GM19239 (cell line): ENCODE measurements at regions not wholly inside any gene's neighbourhood (a gene's known extent, or its start where the extent isn't known, plus 50 kb on each side); places are given as distances from the start of the nearest gene placed in this dataset.
"Not testable (repeated sequence)": the region's sequence is repeated elsewhere in the genome, so short reads cannot be mapped to it uniquely, and the experiment has no call there.

Experiments used
- DNase-seq: peaks from one replicate; pipeline ENCODE4 v3.0.0; 2011; ENCODE audit warnings: low spot score; ENCODE audit not compliant: insufficient read length
- FAIRE-seq: peaks from 2 replicates; lab custom pipeline; 2011; peaks lifted over from hg19 to GRCh38; lab: Jason Lieb, UNC

DNA sequence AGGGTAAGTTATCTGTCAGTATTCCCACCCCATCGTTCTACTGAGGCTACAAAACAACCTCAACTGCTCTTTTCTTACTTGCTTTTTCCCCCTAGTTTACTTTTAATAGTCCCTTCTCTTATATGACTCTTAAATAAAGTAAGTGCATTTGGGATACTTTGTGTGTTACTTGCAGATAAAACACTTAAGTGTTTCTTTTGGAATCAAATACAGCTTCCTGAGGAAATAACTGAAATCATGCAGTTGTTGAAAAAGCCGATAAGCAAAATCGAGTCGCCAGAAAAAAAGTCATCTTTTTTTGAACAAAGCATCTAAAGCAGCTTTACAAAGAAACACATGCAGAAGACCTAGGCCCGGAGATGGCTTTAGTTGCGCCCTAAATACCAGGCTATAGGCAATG is 53.5 kb upstream of the EPB41L4A start:
- FAIRE-seq, result no peak
- DNase-seq, result no peak

DNA sequence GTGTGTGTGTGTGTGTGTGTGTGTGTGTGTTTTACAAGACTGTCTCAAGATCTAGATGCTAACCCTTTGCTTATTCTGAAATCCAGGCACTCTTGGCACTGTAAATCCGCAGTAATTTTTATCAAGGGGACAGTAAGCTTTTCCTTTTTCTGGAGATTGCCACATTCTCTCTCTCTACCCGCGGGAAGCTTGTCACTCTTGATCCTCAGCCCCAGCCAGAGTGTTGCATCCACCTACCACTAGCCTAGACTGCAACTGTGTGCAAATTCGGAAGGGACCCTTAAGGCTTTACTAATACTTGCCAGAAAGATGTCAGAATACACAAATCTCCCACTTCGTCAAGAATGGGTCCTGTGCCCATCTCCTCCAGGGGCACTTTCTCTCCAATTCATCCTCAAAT is 54.9 kb upstream of the EPB41L4A start:
- FAIRE-seq (no peak), DNase-seq (no peak)

DNA sequence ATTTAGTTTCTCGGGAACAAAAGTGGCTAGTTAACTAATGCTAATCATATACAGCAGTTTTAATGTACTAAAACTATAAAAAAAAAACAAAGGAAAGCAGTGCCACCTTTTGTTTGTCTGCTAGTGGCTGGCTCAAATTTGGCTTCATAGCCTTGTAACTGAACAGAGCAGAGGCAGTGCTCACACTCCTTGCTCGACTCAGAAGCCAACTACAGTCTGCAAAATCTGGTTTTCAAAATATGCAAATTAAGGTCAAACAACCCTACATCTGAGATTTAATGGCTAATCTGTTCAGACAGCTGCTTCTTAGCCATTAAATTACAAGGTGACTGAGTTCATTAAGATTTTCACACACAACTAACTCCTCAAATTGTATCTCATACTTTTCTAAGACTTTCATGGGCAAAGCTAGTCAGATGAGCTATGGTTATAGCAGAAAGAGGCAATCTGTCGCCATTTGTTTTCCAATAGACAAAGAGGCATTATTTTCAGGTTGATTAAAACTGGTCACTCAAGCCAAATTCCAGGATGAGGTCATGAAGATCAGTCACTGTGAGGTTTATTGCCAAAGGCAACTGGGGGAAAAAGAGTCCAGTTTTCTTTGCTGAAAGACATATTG is 56.8 kb upstream of the EPB41L4A start:
- FAIRE-seq (no peak), DNase-seq (no peak)

DNA sequence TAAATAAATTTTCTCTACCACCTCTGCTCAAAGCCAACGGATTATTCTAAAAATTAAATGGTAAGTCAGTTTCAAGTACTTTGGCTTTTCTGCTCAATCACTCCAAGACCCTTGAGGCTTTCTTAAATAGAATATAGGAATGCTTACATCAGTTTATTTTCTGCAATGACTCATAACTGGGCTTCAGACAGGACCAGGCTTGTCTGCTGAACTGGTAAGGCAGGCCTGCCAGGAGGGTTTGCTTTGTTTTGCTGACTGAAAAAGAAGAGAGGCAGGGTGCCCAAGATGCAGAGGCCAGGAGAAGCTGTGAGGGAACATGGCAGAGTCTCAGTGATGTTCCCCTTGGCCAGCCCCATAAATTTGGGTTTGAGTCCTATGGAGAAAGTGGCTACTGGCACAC is 60.3 kb upstream of the EPB41L4A start:
- DNase-seq, result no peak
- no peak for FAIRE-seq

DNA sequence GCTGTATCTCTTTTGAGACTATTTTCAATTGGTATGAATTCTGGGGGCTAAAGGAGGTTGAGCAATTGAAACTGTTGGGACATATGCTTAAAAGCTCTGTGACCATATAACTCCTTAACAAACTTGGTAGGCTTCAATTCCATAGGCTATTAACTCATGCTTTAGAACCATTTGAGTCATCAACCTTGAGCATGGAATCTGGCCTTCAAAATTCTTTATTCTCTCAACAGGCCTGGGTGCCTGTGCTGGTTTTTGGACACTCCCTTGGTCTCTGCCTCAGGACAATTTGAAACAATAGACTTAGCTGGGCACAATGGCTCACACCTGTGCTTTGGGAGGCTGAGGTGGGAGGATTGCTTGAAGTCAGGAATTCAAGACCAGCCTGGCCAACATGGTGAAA is 61.4 kb upstream of the EPB41L4A start:
- DNase-seq (no peak), FAIRE-seq (no peak)

DNA sequence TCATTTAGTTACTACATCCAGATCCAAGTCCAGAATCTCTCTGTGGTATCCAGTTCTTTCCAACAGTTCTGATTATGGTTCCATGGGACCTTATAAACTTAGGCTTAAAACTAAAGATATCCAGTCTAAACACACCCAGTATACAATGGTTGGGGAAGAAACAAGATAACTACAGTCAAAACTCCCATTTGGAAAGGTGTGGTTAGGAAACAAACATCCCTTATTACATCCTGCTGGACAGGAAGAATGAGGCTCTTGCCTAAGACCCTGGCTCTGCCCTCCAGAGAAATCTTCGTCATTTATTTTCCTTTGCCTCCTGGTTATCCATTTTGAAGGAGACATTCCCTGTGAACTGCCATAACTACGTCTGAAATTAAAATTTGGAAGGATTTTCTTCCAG is 64.6 kb upstream of the EPB41L4A start:
- FAIRE-seq, result no peak
- no peak for DNase-seq

DNA sequence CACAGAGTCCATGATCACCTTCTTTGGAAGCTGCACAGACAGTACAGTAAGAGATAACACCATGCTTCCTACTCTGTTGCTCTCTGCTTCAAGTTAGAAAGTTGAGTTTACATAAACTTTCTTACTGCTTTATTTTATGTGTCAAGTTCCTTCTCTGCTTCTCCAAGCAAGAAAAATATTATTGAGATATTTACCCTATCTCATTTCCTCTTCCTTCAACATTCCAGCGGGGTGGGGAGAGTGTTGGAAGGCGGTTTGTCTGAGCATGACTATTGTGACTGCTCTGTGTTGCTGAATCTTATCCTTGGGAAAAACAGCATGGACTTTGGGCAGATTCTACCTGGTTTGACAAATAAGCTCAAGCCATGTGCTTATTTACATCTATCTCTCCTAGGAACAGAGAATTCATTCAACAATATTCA is 66.9 kb upstream of the EPB41L4A start:
- DNase-seq (no peak), FAIRE-seq (no peak)

DNA sequence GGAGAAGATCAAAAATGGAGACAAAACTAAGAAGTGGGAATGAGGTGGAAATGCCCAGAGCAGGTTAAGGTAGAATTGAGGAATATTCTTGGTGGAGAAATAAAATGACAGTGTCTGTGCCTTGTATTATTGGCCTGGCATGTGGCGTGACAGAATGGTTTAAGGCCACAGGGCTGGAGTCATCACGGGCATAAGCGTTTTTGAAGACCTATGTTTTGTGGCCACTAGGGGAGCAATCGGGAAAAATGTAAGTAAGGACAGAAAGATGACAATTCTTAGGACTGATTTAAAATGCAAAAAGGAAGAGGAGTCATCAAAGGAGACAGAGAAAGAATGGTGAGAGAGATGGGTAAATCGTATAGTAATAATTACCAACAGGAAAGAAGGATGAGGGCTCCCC is 72.2 kb upstream of the EPB41L4A start:
- FAIRE-seq (peak; percentile 54), DNase-seq (no peak)

DNA sequence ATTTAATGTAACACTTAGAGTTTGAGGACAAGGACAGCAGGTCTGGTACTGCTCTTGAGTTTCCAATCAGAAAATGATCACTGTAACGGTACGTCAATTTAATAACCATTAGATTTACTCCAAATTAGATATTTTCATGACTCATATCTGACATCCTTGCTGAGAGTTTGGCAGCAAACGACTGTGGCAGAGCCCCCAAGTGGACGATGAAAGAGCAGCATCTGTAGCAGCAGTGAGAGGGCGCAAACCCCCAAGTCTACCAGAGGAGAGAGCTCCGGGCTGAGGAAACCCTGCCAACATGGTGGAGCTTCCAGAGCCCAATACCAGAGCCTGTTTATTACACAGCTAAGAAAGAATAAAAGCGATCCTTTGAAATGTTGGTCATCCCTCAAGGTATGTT is 73.2 kb upstream of the EPB41L4A start:
- DNase-seq (peak; percentile 54), FAIRE-seq (peak; percentile 90)

DNA sequence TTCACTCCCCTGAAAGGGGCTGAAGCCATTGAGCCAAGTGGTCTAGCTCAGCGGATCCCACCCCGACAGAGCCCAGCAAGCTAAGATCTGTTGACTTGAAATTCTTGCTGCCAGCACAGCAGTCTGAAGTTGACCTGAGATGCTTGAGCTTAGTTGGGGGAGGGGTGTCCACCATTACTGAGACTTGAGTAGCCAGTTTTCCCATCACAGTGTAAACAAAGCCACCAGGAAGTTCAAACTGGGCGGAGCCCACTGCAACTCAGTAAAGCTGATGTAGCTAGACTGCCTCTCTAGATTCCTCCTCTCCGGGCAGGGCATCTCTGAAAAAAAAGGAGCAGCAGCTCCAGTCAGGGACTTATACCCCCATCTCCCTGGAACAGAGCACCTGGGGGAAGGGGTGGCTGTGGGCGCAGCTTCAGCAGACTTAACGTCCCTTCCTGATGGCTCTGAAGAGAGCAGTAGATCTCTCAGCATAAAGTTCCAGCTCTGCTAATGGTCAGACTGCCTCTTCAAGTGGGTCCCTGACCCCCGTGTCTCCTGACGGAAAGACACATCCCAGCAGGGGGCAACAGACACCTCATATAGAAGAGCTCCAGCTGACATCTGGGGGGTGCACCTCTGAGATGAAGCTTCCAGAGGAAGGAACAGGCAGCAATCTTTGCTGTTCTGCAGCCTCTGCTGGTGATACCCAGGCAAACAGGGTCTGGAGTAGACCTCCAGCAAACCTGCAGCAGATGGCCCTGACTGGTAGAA is 84.8 kb upstream of the EPB41L4A start:
- not testable (repeated sequence) for DNase-seq, FAIRE-seq

DNA sequence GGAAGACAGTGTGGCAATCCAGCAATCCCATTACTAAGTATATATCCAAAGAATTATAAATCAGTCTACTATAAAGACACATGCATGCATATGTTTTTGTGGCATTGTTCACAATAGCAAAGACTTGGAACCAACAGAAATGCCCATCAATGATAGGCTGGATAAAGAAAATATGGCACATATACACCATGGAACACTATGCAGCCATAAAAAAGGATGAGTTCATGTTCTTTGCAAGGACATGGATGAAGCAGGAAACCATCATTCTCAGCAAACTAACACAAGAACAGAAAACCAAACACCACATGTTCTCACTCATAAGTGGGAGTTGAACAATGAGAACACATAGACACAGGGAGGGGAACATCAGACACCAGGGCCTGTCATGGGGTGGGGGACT is 90.0 kb upstream of the EPB41L4A start:
- DNase-seq, FAIRE-seq: not testable (repeated sequence)

DNA sequence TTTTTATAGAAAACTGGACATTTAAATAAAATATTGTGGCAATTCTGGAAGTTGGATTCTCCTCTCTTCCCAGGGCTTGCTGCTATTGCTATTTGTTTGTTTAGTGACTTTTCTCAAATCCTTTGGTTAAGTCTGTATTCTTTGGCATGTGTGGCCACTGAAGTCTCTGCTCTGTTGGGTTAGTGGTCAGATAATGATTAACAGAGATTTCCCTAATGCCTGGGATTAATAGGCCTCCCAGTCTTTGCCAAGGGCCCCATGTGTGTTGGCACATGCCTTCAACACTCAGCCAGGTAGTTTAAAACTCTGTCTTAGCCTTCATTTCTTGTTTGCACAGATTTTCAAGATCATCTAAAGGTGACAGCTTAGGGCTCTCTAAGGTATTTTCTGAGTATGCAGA is 92.8 kb upstream of the EPB41L4A start:
- FAIRE-seq, result no peak

DNA sequence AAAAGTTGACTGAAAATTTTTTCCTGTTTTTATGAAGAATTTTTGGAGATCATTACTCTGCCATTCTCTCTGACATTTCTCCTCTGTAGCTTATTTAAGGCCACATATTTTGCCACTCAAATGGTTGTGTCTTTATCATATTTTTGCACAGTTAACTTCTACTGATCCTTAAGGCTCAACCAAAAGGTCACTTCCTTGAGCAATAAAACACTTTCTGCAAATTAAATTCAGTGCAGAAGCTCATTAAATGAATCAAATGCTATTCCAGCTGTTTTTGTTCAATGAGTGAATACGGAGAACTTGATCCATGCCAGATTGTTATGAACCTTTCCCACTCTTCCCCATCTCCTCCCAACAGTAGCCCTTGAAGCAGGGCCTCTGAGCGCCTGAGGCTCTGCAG is 93.8 kb upstream of the EPB41L4A start:
- FAIRE-seq (no peak), DNase-seq (no peak)

More for the DNA sequence above, 92.8 kb upstream of the EPB41L4A start:
- DNase-seq, result no peak

DNA sequence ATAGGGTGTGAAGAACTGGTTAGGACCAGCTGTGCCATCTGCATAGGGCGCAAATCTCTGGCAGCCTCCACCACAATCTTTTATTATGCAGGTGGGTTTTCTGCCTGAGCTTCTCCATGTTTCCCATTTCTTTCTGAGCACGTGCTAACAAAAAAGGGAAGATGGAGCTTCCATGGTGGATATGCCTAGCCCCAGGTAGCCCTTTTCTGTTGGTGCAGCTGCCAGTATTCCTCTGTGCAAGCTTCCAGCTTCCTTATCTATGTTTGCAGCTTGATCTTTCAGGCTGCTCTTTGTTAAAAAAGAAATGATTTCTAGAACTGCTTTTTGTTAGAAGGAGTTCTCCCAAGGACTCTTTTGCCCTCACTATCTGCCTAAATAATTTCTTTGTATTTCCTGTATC is 95.0 kb upstream of the EPB41L4A start:
- no peak for FAIRE-seq
- no peak for DNase-seq

DNA sequence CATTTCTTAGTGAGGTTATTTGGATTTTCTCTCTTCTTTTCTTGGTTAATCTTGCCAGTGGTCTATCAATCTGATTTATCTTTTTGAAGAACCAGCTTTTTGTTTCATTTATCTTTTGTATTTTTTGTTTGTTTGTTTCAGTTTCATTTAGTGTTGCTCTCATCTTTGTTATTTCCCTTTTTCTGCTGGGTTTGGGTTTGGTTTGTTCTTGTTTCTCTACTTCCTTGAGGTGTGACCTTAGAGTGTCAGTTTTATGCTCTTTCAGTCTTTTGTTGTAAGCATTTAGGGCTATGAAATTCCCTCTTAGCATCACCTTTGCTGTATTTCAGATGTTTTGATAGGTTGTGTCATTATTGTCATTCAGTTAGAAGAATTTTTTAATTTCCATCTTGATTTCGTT is 101.4 kb upstream of the EPB41L4A start:
- DNase-seq, result not testable (repeated sequence)
- FAIRE-seq, result peak; percentile 71

DNA sequence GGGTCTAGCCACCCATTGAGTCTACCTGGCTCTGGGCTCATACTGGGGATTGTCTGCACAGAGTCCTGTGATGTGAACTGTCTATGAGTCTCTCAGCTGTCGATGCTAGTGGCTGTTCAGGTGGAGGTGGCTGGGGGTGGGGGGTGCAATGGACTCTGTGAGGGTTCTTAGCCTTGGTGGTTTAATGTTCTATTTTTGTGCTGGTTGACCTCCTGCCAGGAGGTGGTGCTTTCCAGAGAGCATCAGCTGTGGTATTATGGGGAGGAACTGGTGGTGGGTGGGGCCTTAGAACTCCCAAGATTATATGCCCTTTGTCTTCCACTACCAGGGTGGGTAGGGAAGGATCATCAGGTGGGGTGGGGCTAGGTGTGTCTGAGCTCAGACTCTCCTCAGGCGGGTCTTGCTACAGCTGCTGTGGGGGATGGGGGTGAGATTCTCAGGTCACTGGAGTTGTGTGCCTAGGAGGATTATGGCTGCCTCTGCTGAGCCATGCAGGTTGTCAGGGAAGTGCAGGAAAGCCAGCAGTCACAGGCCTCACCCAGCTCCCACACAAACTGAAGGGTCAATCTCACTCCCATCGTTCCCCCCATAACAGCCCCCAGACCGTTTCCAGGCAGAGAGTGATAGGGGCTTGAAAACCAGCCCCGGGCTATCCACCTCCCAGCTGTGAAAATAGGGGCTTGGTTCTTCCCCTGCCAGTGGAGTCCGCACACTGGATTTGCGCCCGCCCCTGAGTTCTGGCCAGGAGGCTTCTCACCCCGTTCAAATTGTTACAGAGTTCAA is 104.0 kb upstream of the EPB41L4A start:
- not testable (repeated sequence) for DNase-seq
- FAIRE-seq, result peak; percentile 66

DNA sequence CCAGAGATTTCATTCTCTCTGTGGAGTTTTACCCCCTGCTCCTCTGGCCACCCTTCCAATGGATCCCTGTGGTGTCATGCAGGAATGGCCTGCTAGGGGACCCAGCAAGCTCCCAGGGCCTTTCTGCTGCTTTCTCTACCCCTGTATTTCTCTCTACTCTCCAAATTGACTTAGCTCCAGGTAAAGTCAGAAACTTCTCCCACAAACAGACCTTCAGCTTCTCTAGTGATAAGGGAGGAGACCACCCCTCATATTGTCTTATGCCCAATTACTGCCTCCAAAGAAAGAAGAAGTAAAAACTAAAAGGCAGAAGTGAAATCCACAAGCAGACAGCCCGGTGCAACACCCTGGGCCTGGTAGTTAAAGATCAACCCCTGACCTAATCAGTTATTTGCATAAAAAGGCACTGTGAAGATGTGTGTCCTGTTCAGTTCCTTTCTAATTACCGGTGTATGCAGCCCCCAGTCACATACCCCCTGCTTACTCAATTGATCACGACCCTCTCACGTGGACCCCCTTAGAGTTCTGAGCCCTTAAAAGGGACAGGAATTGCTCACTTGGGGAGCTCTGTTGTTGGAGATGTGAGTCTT is 104.7 kb upstream of the EPB41L4A start:
- peak; percentile 95 for FAIRE-seq
- DNase-seq, result not testable (repeated sequence)

DNA sequence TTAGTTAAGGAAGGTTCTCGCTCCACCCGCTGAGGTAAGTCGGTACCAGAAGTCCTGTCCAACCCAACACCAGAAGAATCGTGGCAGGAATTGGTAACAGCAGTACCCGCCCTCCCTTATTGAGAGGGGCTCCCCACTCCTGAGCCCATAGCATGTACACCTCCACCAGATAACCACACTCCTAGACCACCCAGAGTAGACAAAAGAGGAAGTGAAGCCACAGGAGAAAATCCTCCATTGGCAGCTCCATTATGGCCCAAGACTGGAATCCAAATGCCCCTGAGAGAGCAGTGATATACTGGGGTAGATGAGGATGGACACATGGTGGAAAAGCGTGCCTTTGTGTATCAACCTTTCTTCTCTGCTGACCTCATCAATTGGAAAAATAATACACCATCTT is 106.1 kb upstream of the EPB41L4A start:
- no peak for FAIRE-seq
- no peak for DNase-seq

DNA sequence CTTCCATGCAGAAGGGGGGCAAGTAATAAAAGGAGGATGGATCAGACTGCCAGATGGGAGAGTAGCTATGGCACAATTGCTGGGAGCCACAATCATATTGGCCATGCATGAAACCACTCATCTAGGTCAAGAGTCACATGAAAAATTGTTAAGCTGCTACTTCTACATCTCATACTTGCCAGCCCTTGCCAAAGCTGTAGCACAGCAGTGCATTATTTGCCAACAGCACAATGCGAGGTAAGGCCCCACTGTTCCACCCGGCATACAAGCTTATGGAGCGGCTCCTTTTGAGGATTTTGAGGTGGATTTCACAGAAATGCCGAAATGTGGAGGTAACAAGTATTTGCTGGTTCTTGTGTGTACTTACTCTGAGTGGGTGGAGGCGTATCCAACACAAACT is 109.9 kb upstream of the EPB41L4A start:
- FAIRE-seq (no peak), DNase-seq (no peak)

DNA sequence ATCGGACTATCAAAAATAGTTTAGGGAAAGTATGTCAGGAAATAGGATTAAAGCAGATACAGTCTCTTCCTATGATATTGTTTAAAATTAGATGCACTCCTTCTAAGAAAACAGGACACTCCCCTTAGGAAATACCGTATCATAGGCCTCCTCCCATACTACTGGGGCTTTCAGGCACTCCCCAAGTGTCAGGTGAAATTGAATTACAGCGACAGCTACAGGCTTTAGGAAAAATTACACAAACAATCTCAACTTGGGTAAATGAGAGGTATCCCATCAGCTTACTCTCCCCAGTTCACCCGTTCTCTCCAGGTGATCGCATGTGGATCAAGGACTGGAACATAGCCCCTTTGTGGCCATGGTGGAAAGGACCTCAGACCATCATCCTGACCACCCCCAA is 110.4 kb upstream of the EPB41L4A start:
- FAIRE-seq, result peak; percentile 35
- DNase-seq, result no peak
